K562 (cell line): ENCODE measurements at regions not wholly inside any gene's neighbourhood (a gene's known extent, or its start where the extent isn't known, plus 50 kb on each side); places are given as distances from the start of the nearest gene placed in this dataset.

Experiments used
- ATAC-seq: fragments of 200-7000 bp; cut with Tn5 transposase; 3 replicates; pipeline ENCODE4 v1.9.1; 2020; ENCODE audit warnings: moderate library complexity
- BruUV-seq: library from RNA; stranded (reverse); fragments of 400-500 nt; replicated peaks from 2 replicates; lab custom pipeline; 2021; lab: Mats Ljungman, UMichigan
- CTCF ChIA-PET: fragments of 300-600 bp; formaldehyde crosslinking; extraction: SDS; loops from one replicate; lab custom pipeline; 2021; ENCODE audit warnings: low intra/inter-chr PET ratio; lab: Yijun Ruan, JAX
- POLR2A ChIA-PET: fragments of 300-600, 350-650 bp; sonication (Branson Sonifier 250); formaldehyde crosslinking; extraction: SDS; loops from one replicate; lab custom pipeline; 2021; ENCODE audit warnings: antibody characterized with exemption, inconsistent platforms; lab: Yijun Ruan, JAX
- DNase-seq, 4 experiments: peaks; one replicate each; pipeline versions ENCODE4 v3.0.0 to v3.0.0-alpha.2; 2011 to 2018; ENCODE audit warnings: low spot score in 3 of 4, mixed read lengths in 3 of 4; ENCODE audit errors: extremely low read depth in 1 of 4
- FAIRE-seq: peaks from 2 replicates; lab custom pipeline; 2011; peaks lifted over from hg19 to GRCh38; lab: Jason Lieb, UNC
- H2AFZ ChIP-seq: 2 replicates; pipeline ENCODE4 v1.6.0; 2011; ENCODE audit warnings: low read depth, low read length, control low read depth, inconsistent platforms
- H3K27ac ChIP-seq: fragments of 200-600 bp; 3 replicates; pipeline ENCODE4 v1.8.0; 2011; ENCODE audit warnings: low read depth, mild to moderate bottlenecking, control low read depth, inconsistent platforms, low read length, moderate library complexity, mixed read lengths; ENCODE audit errors: extremely low read depth
- H3K27me3 ChIP-seq, 2 experiments: fragments of 300-600 bp in 1 of 2; 2 replicates in 1 of 2; 3 replicates in 1 of 2; pipeline versions ENCODE4 v1.6.0 to v1.8.0; 2011; ENCODE audit warnings: inconsistent platforms in 2 of 2, low read length in 2 of 2, mild to moderate bottlenecking in 1 of 2, mixed read lengths in 1 of 2, moderate library complexity in 1 of 2; ENCODE audit not compliant: control insufficient read depth in 2 of 2, insufficient read depth in 2 of 2
- H3K36me3 ChIP-seq: fragments of 300-600 bp; 3 replicates; pipeline ENCODE4 v1.8.0; 2011; ENCODE audit warnings: mild to moderate bottlenecking, low read length, inconsistent platforms; ENCODE audit not compliant: control insufficient read depth, insufficient read depth
- H3K4me1 ChIP-seq, 2 experiments: fragments of 200-600 bp in 1 of 2; replicated peaks in 1 of 2; 2 replicates in 1 of 2; 3 replicates in 1 of 2; pipeline versions ENCODE4 v1.5.1 to v1.8.0; 2011; ENCODE audit warnings: inconsistent platforms in 2 of 2, low read length in 2 of 2, mild to moderate bottlenecking in 1 of 2, mixed read lengths in 1 of 2, moderate library complexity in 1 of 2; ENCODE audit not compliant: control insufficient read depth in 2 of 2, insufficient read depth in 2 of 2
- H3K4me2 ChIP-seq: 2 replicates; pipeline ENCODE4 v1.6.1; 2011; ENCODE audit warnings: low read length, control low read depth, inconsistent platforms, mixed read lengths; ENCODE audit not compliant: insufficient read depth
- H3K4me3 ChIP-seq: fragments of 200-600 bp; sonication (generic), shearing (Covaris generic); 2 replicates; pipeline ENCODE4 v1.5.1; 2016; ENCODE audit warnings: control low read depth, inconsistent platforms
- H3K79me2 ChIP-seq: fragments of 200-600 bp; 3 replicates; pipeline ENCODE4 v1.8.0; 2011; ENCODE audit warnings: low read length, inconsistent platforms; ENCODE audit not compliant: control insufficient read depth, insufficient read depth
- H3K9ac ChIP-seq, 2 experiments: 2 replicates each; pipeline versions ENCODE4 v1.6.0 to v1.6.1; 2011; ENCODE audit warnings: low read depth in 2 of 2, low read length in 2 of 2, control low read depth in 1 of 2, inconsistent platforms in 1 of 2, mild to moderate bottlenecking in 1 of 2, mixed read lengths in 1 of 2; ENCODE audit not compliant: insufficient read depth in 1 of 2
- H3K9me1 ChIP-seq: one replicate; pipeline ENCODE4 v1.6.0; 2011; ENCODE audit warnings: inconsistent platforms, mild to moderate bottlenecking, low read length, moderate library complexity; ENCODE audit not compliant: control insufficient read depth, insufficient read depth
- H3K9me3 ChIP-seq: replicated peaks from 2 replicates; pipeline ENCODE4 v1.5.1; 2011; ENCODE audit warnings: low read depth, low read length, inconsistent platforms; ENCODE audit not compliant: control insufficient read depth, insufficient read depth
- H4K20me1 ChIP-seq: replicated peaks from 2 replicates; pipeline ENCODE4 v1.6.1; 2011; ENCODE audit warnings: low read length, inconsistent platforms, mixed read lengths; ENCODE audit not compliant: control insufficient read depth, insufficient read depth
- CEBPB ChIP-seq: fragments of 450-650 bp; IDR thresholded peaks from 2 replicates; pipeline ENCODE4 v1.6.1; 2016; ENCODE audit warnings: missing genetic modification characterization, missing compliant biosample characterization
- CEBPG ChIP-seq, 3 experiments: fragments of 200-800 bp in 1 of 3; sonication (Bioruptor generic) in 1 of 3; sonication (generic) in 1 of 3; formaldehyde crosslinking in 1 of 3; IDR thresholded peaks in 2 of 3; conservative IDR thresholded peaks in 1 of 3; 2 replicates each; pipeline versions ENCODE4 v1.6.1 to v1.8.0; 2016 to 2022; ENCODE audit warnings: missing compliant biosample characterization in 2 of 3, missing genetic modification characterization in 2 of 3, mild to moderate bottlenecking in 1 of 3, missing genetic modification reagents in 1 of 3
- GABPA ChIP-seq: fragments of 200-800 bp; sonication (Bioruptor generic); conservative IDR thresholded peaks from 2 replicates; pipeline ENCODE4 v1.6.1; 2016; ENCODE audit warnings: low read depth, missing genetic modification characterization, missing compliant biosample characterization
- GATA2 ChIP-seq: sonication (generic); formaldehyde crosslinking; IDR thresholded peaks from 2 replicates; pipeline ENCODE4 v1.4.0; 2020; ENCODE audit warnings: mild to moderate bottlenecking, missing genetic modification reagents
- GATAD2A ChIP-seq: fragments of 450-650 bp; IDR thresholded peaks from 2 replicates; pipeline ENCODE4 v1.6.1; 2017
- GATAD2B ChIP-seq: fragments of 450-650 bp; IDR thresholded peaks from 2 replicates; pipeline ENCODE4 v1.6.1; 2017; ENCODE audit warnings: mild to moderate bottlenecking, borderline replicate concordance
- NONO ChIP-seq, 2 experiments: fragments of 200-400 bp in 1 of 2; fragments of 450-650 bp in 1 of 2; formaldehyde crosslinking in 1 of 2; IDR thresholded peaks; 2 replicates each; pipeline ENCODE4 v1.6.1; 2017; ENCODE audit warnings: low read depth in 2 of 2, mild to moderate bottlenecking in 2 of 2, moderate library complexity in 2 of 2, low read length in 1 of 2
- POLR2AphosphoS2 ChIP-seq: IDR thresholded peaks from 2 replicates; pipeline ENCODE4 v1.6.1; 2012; ENCODE audit warnings: low read length, improper control_type of control experiment
- SMARCB1 ChIP-seq: IDR thresholded peaks from 2 replicates; pipeline ENCODE4 v1.6.1; 2011; ENCODE audit warnings: improper control_type of control experiment, low read depth; ENCODE audit not compliant: insufficient read length
- ZFX ChIP-seq: sonication (generic); formaldehyde crosslinking; IDR thresholded peaks from 2 replicates; pipeline ENCODE4 v1.8.0; 2022; ENCODE audit warnings: mild to moderate bottlenecking, missing genetic modification reagents, moderate library complexity
- ZKSCAN3 ChIP-seq: fragments of 250-450 bp; sonication (Bioruptor Pico); IDR thresholded peaks from 2 replicates; pipeline ENCODE4 v1.4.0; 2020
- ZNF354B ChIP-seq: fragments of 250-450 bp; sonication (Bioruptor Pico); IDR thresholded peaks from 2 replicates; pipeline ENCODE4 v1.4.0; 2020
- ZNF512 ChIP-seq: IDR thresholded peaks from 2 replicates; pipeline ENCODE4 v1.6.1; 2016; ENCODE audit warnings: missing genetic modification characterization, missing compliant biosample characterization
- ZNF778 ChIP-seq: fragments of 450-650 bp; formaldehyde crosslinking; IDR thresholded peaks from 2 replicates; pipeline ENCODE4 v1.4.0; 2020; ENCODE audit warnings: mild to moderate bottlenecking, moderate library complexity
- ZNF830 ChIP-seq: fragments of 250-450 bp; sonication (Bioruptor Pico); IDR thresholded peaks from 2 replicates; pipeline ENCODE4 v1.5.0; 2021; ENCODE audit warnings: mild to moderate bottlenecking
- WGBS: fragments of 100-300 bp; shearing (Covaris generic); methylation state at CpG from one replicate; pipeline ENCODE4 v1.1.6; 2016; ENCODE audit warnings: low coverage, mixed read lengths; ENCODE audit not compliant: insufficient coverage; ENCODE audit errors: missing lambda C conversion rate; 5-methylcytosine and 5-hydroxymethylcytosine counted together
- in situ Hi-C: fragments of 300-500 bp; cut with MboI; formaldehyde crosslinking; loops from 4 replicates; pipeline ENCODE4 v1.15.0; 2018; ENCODE audit warnings: inconsistent platforms, mixed read lengths
- intact Hi-C: fragments of 100-400 bp; cut with micrococcal nuclease; formaldehyde crosslinking; loops from 2 replicates; pipeline ENCODE4 v1.14.2; 2022

DNA sequence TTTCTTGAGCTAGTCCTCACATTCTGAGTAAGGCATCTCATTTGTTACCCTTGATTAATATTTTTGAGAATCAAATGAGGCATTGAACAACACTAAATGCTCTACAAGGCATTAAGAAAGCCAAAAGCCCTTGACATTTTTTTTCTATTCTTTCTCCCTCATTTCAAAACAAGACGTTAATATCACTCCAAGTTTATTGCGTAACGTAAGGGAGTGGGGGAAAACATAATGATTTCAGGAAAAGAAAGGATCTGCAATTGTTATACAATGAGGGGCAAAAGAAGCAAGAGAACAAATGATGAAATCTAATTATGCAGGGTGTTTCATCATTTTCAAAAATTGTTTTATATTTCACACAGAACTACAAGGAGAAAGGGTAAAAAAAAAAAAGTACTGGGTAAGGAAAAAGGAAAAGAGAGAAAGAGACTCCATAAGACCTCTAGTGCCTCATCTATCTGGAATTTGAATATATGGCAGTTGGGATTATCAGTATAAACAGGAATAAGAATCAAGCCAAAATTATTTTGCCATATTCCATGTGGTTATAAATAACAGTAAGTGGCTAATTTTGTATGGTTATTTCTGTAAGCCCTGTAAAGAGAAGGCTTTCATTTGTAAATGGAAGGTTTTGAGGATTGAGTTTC lies 163.0 kb downstream of the ABCA8 start:
- ChIA-PET CTCF (no interaction called here), POLR2A (interaction anchor here (1.9 kb wide), 1 partner anchor 50 kb away, joined by 4 read pairs; no protein-coding TSS in a partner anchor)
- Histone ChIP-seq H3K9ac (no peak overlapping the region), H3K27me3 (no peaks in the 10 kb centered on the region), H3K9me3 (no peaks in the 10 kb centered on the region), H3K27ac (no peak overlapping the region), H3K36me3 (no peaks in the 10 kb centered on the region), H3K4me2 (no peak overlapping the region), H3K9me1 (no peaks in the 10 kb centered on the region), H3K79me2 (no peaks in the 10 kb centered on the region), H3K4me3 (no peak overlapping the region), H2AFZ (no peak overlapping the region), H4K20me1 (no peaks in the 10 kb centered on the region), H3K4me1 (peaks cover 0 to 13% of the 10 kb centered on the region in 2 experiments; a peak in 3 of 5 replicates)
- BruUV-seq, result no TSS peak
- DNase-seq (no peak), ATAC-seq (no peak), FAIRE-seq (no peak)
- TF ChIP-seq GATA2 (CRISPR knock-in tag), result no peak
- TF ChIP-seq CEBPG (CRISPR knock-in tag; IDR thresholded peaks at IDR 0.05), result no peak
- peak; percentile 69 to 90 for TF ChIP-seq CEBPG (tag; conservative IDR thresholded peaks at IDR 0.05 in 1 of 2, IDR thresholded peaks at IDR 0.05 in 1 of 2)
- no peak for TF ChIP-seq GATAD2A
- no peak for TF ChIP-seq POLR2AphosphoS2
- TF ChIP-seq CEBPB (tag), result peak; percentile 90
- intact Hi-C loops, result no loop called here
- 51% methylated on average over 3 of the region's 3 CpGs for WGBS
- in situ Hi-C loops, result no loop called here

- in situ Hi-C loops, result no loop called here
- H3K79me2 ChIP-seq, result no peaks in the 10 kb centered on the region
- no peaks in the 10 kb centered on the region for H3K9me3 ChIP-seq
- H3K4me1 ChIP-seq, result peaks cover 0 to 13% of the 10 kb centered on the region in 2 experiments; a peak in 3 of 5 replicates
- ATAC-seq (no peak), DNase-seq (no peak), FAIRE-seq (no peak)
- no peak overlapping the region for H3K4me3 ChIP-seq
- H2AFZ ChIP-seq, result no peak overlapping the region
- H3K36me3 ChIP-seq, result no peaks in the 10 kb centered on the region
- no peaks in the 10 kb centered on the region for H4K20me1 ChIP-seq
- 8% methylated on average over 6 of the region's 6 CpGs for WGBS
- intact Hi-C loops, result no loop called here
- no peaks in the 10 kb centered on the region for H3K27me3 ChIP-seq
- ChIA-PET CTCF (no interaction called here), POLR2A (interaction anchor here (1.9 kb wide), 1 partner anchor 51 kb away, joined by 4 read pairs; no protein-coding TSS in a partner anchor)
- H3K9ac ChIP-seq, result no peak overlapping the region
- no peaks in the 10 kb centered on the region for H3K9me1 ChIP-seq
- BruUV-seq, result no TSS peak
- no peak overlapping the region for H3K4me2 ChIP-seq
- H3K27ac ChIP-seq, result no peak overlapping the region
- no peak for TF ChIP-seq ZKSCAN3 (CRISPR knock-in tag)
- TF ChIP-seq GABPA, result no peak
- no peak for TF ChIP-seq ZNF778 (CRISPR knock-in tag)
- no peak for TF ChIP-seq SMARCB1
- no peak for TF ChIP-seq GATAD2B
- TF ChIP-seq ZNF354B (CRISPR knock-in tag), result no peak
- TF ChIP-seq NONO (IDR thresholded peaks at IDR 0.05; ENCODE audit: low read depth in 2 of 2, low read length in 1 of 2), result no peak
- no peak for TF ChIP-seq GATAD2A
- TF ChIP-seq ZNF830 (CRISPR knock-in tag), result no peak
- no peak for TF ChIP-seq ZFX (CRISPR knock-in tag)
- TF ChIP-seq ZNF512 (tag), result no peak
These were observed 164.3 kb downstream of the ABCA8 start for GRCh38 chr17:68790931-68791330.
